HEK293T (cell line): ENCODE measurements at regions not wholly inside any gene's neighbourhood (a gene's known extent, or its start where the extent isn't known, plus 50 kb on each side); places are given as distances from the start of the nearest gene placed in this dataset.
"Not testable (repeated sequence)": the region's sequence is repeated elsewhere in the genome, so short reads cannot be mapped to it uniquely, and the experiment has no call there.

Source experiments
- CTCF ChIA-PET: fragments of 350-600 bp; formaldehyde crosslinking; extraction: SDS; loops from one replicate; lab custom pipeline; 2021; ENCODE audit warnings: antibody characterized with exemption, inconsistent platforms; lab: Yijun Ruan, JAX
- POLR2A ChIA-PET: fragments of 350-600 bp; formaldehyde crosslinking; extraction: SDS; loops from one replicate; lab custom pipeline; 2020; ENCODE audit warnings: antibody characterized with exemption, inconsistent platforms; lab: Yijun Ruan, JAX
- DNase-seq: peaks from one replicate; pipeline ENCODE4 v3.0.0; 2012; ENCODE audit warnings: mixed read lengths; ENCODE audit errors: extremely low spot score
- ARNT ChIP-seq: fragments of 450-650 bp; IDR thresholded peaks from 2 replicates; pipeline ENCODE4 v1.6.1; 2017; ENCODE audit warnings: mild to moderate bottlenecking
- BHLHE40 ChIP-seq: fragments of 450-650 bp; IDR thresholded peaks from 2 replicates; pipeline ENCODE4 v1.6.1; 2016; ENCODE audit warnings: mild to moderate bottlenecking, moderate library complexity, borderline replicate concordance
- CTBP1 ChIP-seq: fragments of 450-650 bp; IDR thresholded peaks from 2 replicates; pipeline ENCODE4 v1.6.1; 2016; ENCODE audit warnings: borderline replicate concordance
- ELF4 ChIP-seq: fragments of 450-650 bp; IDR thresholded peaks from 2 replicates; pipeline ENCODE4 v1.6.1; 2017; ENCODE audit warnings: antibody characterized with exemption
- FOXA1 ChIP-seq: fragments of 450-650 bp; IDR thresholded peaks from 2 replicates; pipeline ENCODE4 v1.6.1; 2016; ENCODE audit warnings: mild to moderate bottlenecking
- FOXK2 ChIP-seq: fragments of 450-650 bp; IDR thresholded peaks from 2 replicates; pipeline ENCODE4 v1.6.1; 2016; ENCODE audit warnings: mild to moderate bottlenecking
- FOXM1 ChIP-seq: fragments of 450-650 bp; IDR thresholded peaks from 2 replicates; pipeline ENCODE4 v1.6.1; 2017; ENCODE audit warnings: mild to moderate bottlenecking, borderline replicate concordance
- HDGF ChIP-seq: fragments of 450-650 bp; IDR thresholded peaks from 2 replicates; pipeline ENCODE4 v1.6.1; 2017; ENCODE audit warnings: antibody characterized with exemption, borderline replicate concordance
- L3MBTL2 ChIP-seq: fragments of 450-650 bp; conservative IDR thresholded peaks from 2 replicates; pipeline ENCODE4 v1.6.1; 2016; ENCODE audit warnings: mild to moderate bottlenecking
- LEF1 ChIP-seq: fragments of 450-650 bp; IDR thresholded peaks from 2 replicates; pipeline ENCODE4 v1.6.1; 2017; ENCODE audit warnings: mild to moderate bottlenecking, borderline replicate concordance
- NFRKB ChIP-seq: fragments of 450-650 bp; IDR thresholded peaks from 2 replicates; pipeline ENCODE4 v1.6.1; 2016; ENCODE audit warnings: mild to moderate bottlenecking, moderate library complexity
- SP1 ChIP-seq: fragments of 450-650 bp; IDR thresholded peaks from 2 replicates; pipeline ENCODE4 v1.6.1; 2017
- SUZ12 ChIP-seq: fragments of 450-650 bp; IDR thresholded peaks from 2 replicates; pipeline ENCODE4 v1.6.1; 2016; ENCODE audit warnings: mild to moderate bottlenecking
- TARDBP ChIP-seq: fragments of 450-650 bp; IDR thresholded peaks from 2 replicates; pipeline ENCODE4 v1.6.1; 2016
- ZNF384 ChIP-seq: fragments of 450-650 bp; IDR thresholded peaks from 2 replicates; pipeline ENCODE4 v1.6.1; 2016
- TF ChIP-seq, protein P1 (sequence below): fragments of 450-650 bp; IDR thresholded peaks from 2 replicates; pipeline ENCODE4 v1.6.1; 2016

- ChIA-PET CTCF (no interaction called here), POLR2A (no interaction called here)
- TF ChIP-seq CTBP1 (no peak), HDGF (no peak), ARNT (no peak), ZNF384 (no peak), BHLHE40 (no peak), ELF4 (no peak), NFRKB (no peak), FOXA1 (no peak), SP1 (no peak), SUZ12 (no peak), FOXM1 (no peak), FOXK2 (no peak), L3MBTL2 (no peak)
Observed at GRCh38 chr1:242886137-242886536, 361.6 kb upstream of the PLD5 start.

GRCh38 chr1:242880022-242880421 is 355.5 kb upstream of the PLD5 start:
- POLR2A ChIA-PET, CTCF ChIA-PET, DNase-seq: not testable (repeated sequence)

More at GRCh38 chr1:242886137-242886536, 361.6 kb upstream of the PLD5 start:
- no peak for DNase-seq

GRCh38 chr1:242877743-242878142 is 353.2 kb upstream of the PLD5 start:
- POLR2A ChIA-PET: no interaction called here
- DNase-seq: no peak
- TF ChIP-seq SUZ12 (no peak), FOXM1 (no peak), ZNF384 (no peak), LEF1 (no peak), NFRKB (no peak), ARNT (no peak), TARDBP (no peak), FOXA1 (no peak), CTBP1 (no peak), BHLHE40 (no peak), L3MBTL2 (no peak), HDGF (no peak), FOXK2 (no peak), SP1 (no peak)
- TF ChIP-seq, protein P1, sequence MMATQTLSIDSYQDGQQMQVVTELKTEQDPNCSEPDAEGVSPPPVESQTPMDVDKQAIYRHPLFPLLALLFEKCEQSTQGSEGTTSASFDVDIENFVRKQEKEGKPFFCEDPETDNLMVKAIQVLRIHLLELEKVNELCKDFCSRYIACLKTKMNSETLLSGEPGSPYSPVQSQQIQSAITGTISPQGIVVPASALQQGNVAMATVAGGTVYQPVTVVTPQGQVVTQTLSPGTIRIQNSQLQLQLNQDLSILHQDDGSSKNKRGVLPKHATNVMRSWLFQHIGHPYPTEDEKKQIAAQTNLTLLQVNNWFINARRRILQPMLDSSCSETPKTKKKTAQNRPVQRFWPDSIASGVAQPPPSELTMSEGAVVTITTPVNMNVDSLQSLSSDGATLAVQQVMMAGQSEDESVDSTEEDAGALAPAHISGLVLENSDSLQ: no peak
- CTCF ChIA-PET: no interaction called here

DNA sequence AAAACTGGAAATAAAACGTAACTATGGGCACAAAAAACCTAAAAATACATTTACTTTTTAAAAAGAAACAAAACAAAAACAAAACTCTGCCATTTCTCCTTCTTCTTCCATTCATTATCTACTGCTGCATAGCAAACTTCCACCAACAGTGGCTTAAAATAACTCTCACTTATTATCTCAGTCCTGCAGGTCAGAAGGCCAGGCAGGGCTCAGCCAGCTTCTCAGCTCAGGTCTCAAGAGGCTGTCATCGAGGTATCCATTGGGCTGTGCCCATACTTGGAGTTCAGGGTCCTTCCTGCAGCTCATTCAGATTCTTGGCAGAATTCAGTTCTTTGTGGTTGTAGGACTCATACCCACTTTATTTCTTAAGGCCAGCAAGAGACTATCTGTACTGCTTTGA is 352.7 kb upstream of the PLD5 start:
- TF ChIP-seq BHLHE40: no peak
- TF ChIP-seq CTBP1: no peak
- TF ChIP-seq SP1: no peak
- TF ChIP-seq TARDBP: no peak
- no peak for TF ChIP-seq FOXM1
- no peak for TF ChIP-seq NFRKB
- TF ChIP-seq ZNF384: no peak
- CTCF ChIA-PET: no interaction called here
- POLR2A ChIA-PET: no interaction called here
- no peak for DNase-seq

GRCh38 chr1:242876030-242876429 is 351.5 kb upstream of the PLD5 start:
- POLR2A ChIA-PET: no interaction called here
- CTCF ChIA-PET: no interaction called here
- no peak for TF ChIP-seq ZNF384

DNA sequence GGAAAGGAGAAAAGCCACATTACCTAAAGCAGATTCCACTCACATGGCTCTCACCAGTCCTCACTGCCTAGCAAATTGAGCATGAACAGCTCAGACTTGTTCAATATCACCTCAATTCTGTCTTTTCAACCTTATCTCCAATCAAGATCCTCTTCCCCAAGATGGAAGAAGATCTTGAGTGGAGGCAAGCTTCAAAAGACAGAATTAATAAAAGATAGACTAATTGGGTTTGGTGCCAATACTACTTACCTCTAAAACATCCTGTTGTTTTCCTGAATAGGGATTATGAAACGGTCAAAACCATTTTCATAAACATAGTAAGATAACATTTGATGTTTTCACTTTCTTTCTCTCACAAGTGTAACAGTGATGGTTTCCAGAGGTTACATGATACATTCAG is 349.2 kb upstream of the PLD5 start:
- ChIA-PET POLR2A (no interaction called here), CTCF (no interaction called here)

More at GRCh38 chr1:242876030-242876429, 351.5 kb upstream of the PLD5 start:
- DNase-seq: no peak

DNA sequence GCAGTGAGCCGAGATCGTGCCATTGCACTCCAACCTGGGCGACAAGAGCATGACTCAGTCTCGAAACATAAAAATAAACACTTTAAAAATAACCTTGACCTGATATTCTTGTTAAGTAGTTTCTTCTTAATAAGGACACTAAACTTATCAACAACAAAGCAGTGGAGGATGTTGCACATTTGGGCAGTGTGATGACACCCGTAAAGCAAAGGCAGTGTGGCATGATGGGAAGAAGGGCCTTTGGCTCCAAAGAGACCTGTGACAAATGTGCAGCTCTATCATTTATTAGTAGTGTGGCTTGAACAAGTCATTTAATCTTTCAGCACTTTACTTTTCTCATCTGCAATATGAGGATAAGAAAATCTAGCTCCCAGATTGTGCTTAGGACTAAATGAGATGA is 348.0 kb upstream of the PLD5 start:
- ChIA-PET CTCF (no interaction called here), POLR2A (no interaction called here)
- TF ChIP-seq NFRKB (no peak), ZNF384 (no peak), SUZ12 (no peak), FOXA1 (no peak)
- no peak for DNase-seq

More for the DNA sequence above, 349.2 kb upstream of the PLD5 start:
- TF ChIP-seq CTBP1 (no peak), FOXM1 (no peak), BHLHE40 (no peak), SP1 (no peak), L3MBTL2 (no peak), SUZ12 (no peak), LEF1 (no peak), FOXK2 (no peak), FOXA1 (no peak), HDGF (no peak), ELF4 (no peak), ZNF384 (no peak), TARDBP (no peak), NFRKB (no peak), ARNT (no peak)
- TF ChIP-seq, protein P1: no peak
- DNase-seq: no peak

GRCh38 chr1:242871471-242872030 is 347.1 kb upstream of the PLD5 start:
- no peak for TF ChIP-seq CTBP1
- TF ChIP-seq NFRKB: no peak
- no peak for TF ChIP-seq SUZ12
- no peak for TF ChIP-seq ELF4
- TF ChIP-seq HDGF: no peak
- no peak for TF ChIP-seq ZNF384
- TF ChIP-seq FOXM1: no peak
- no peak for TF ChIP-seq LEF1
- no peak for TF ChIP-seq SP1
- TF ChIP-seq L3MBTL2: no peak
- TF ChIP-seq BHLHE40: no peak
- TF ChIP-seq TARDBP: no peak
- TF ChIP-seq FOXA1: no peak
- TF ChIP-seq FOXK2: no peak
- TF ChIP-seq ARNT: no peak
- TF ChIP-seq, protein P1: no peak
- no peak for DNase-seq
- POLR2A ChIA-PET: no interaction called here
- CTCF ChIA-PET: no interaction called here
